WERI-Rb-1 (cell line): ENCODE measurements at regions not wholly inside any gene's neighbourhood (a gene's known extent, or its start where the extent isn't known, plus 50 kb on each side); places are given as distances from the start of the nearest gene placed in this dataset.

Source experiments
- DNase-seq: peaks from one replicate; pipeline ENCODE4 v3.0.0-alpha.2; 2020
- H3K27ac ChIP-seq: fragments of 250-450 bp; sonication (Bioruptor Pico); 2 replicates; pipeline ENCODE4 v1.5.1; 2020; ENCODE audit warnings: mild to moderate bottlenecking, moderate library complexity
- H3K27me3 ChIP-seq: fragments of 250-450 bp; sonication (Bioruptor Pico); 2 replicates; pipeline ENCODE4 v1.5.1; 2021; ENCODE audit warnings: mild to moderate bottlenecking, low read depth, moderate library complexity; ENCODE audit not compliant: insufficient read depth, severe bottlenecking
- H3K36me3 ChIP-seq: fragments of 250-450 bp; sonication (Bioruptor Pico); 2 replicates; pipeline ENCODE4 v1.5.1; 2020; ENCODE audit warnings: mild to moderate bottlenecking, moderate library complexity
- H3K4me3 ChIP-seq: 2 replicates; pipeline ENCODE4 v1.5.1; 2011; ENCODE audit warnings: low read depth, mild to moderate bottlenecking, control low read depth, low read length
- H3K9me3 ChIP-seq: fragments of 250-450 bp; sonication (Bioruptor Pico); 2 replicates; pipeline ENCODE4 v1.5.1; 2021; ENCODE audit warnings: mild to moderate bottlenecking, moderate library complexity; ENCODE audit not compliant: severe bottlenecking
- TF ChIP-seq, protein P1 (sequence below): IDR thresholded peaks from 2 replicates; pipeline ENCODE4 v1.5.1; 2011; ENCODE audit warnings: low read depth, mild to moderate bottlenecking, control low read depth, inconsistent platforms, low read length

GRCh38 chr16:50910736-50911100, 168.8 kb downstream of the CYLD start:
- Histone ChIP-seq H3K9me3 (no peaks in the 10 kb centered on the region), H3K27me3 (no peaks in the 10 kb centered on the region), H3K36me3 (no peaks in the 10 kb centered on the region), H3K27ac (no peak overlapping the region; the same call in 1 of the 2 replicates), H3K4me3 (peak overlapping the region; percentile 9; the same call in 1 of the 2 replicates)
- TF ChIP-seq, protein P1, sequence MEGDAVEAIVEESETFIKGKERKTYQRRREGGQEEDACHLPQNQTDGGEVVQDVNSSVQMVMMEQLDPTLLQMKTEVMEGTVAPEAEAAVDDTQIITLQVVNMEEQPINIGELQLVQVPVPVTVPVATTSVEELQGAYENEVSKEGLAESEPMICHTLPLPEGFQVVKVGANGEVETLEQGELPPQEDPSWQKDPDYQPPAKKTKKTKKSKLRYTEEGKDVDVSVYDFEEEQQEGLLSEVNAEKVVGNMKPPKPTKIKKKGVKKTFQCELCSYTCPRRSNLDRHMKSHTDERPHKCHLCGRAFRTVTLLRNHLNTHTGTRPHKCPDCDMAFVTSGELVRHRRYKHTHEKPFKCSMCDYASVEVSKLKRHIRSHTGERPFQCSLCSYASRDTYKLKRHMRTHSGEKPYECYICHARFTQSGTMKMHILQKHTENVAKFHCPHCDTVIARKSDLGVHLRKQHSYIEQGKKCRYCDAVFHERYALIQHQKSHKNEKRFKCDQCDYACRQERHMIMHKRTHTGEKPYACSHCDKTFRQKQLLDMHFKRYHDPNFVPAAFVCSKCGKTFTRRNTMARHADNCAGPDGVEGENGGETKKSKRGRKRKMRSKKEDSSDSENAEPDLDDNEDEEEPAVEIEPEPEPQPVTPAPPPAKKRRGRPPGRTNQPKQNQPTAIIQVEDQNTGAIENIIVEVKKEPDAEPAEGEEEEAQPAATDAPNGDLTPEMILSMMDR: no peak
- peak; percentile 15 for DNase-seq

DNA sequence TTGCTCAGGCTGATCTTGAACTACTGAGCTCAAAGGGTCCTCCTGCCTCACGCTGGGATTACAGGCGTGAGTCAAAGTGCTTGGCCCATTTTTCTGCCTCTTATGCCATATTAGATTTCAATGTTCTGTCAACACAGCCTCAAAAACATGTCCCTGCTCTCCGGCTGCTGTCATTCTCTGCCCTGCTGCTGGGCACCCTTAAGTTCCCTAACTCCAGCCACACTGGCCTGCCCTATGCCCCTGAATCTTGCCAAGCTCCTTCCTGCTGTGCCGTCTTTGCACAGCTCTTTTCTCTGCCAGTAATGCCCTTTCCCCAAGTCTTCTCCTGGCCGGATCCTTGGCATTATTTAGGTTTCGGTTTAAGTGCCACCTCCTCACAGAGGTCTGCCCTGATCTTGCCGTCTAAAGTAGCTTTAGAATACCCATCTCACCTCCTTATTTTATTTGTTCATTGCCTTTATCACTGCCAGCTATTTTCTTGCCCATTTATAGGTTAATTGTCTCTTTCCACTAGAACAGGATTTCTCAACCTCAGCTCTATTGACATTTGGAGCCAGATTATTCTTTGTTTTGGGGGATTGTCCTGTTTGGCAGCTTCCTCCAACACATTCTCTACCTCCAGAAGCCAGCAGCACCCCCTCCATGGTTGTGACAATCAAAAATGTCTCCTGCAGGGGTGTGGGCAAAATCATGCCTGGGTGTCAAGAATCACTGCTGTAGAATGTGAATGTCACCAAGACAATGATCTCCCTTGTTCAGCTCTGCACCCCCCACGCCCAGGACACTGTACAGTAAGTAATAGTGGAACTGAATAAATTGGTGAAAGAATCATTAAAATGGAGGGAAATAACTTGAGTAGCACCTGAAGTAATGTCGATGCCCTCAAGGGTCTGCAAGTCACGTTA, 168.2 kb downstream of the CYLD start:
- Histone ChIP-seq H3K27ac (no peak overlapping the region; the same call in 1 of the 2 replicates), H3K4me3 (no peak overlapping the region), H3K9me3 (no peaks in the 10 kb centered on the region), H3K36me3 (no peaks in the 10 kb centered on the region), H3K27me3 (no peaks in the 10 kb centered on the region)
- TF ChIP-seq, protein P1: no peak
- DNase-seq: no peak

DNA sequence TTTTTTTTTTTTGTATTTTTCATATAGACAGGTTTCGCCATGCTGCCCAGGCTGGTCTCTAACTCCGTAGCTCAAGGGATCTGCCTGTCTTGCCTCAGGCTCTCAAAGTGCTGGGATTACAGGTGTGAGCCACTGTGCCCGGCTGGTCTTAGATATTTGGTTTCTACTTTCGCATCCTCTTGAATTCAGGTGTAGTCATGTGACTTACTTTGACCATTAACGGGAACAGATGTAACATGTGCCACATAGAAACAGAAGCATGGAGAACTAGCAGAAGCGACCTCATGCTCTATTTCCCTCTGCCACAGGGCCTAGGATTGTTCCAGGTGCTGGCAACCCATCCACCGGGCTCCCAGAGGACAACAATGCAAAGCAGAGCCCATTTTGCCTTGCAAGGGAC, 166.6 kb downstream of the CYLD start:
- DNase-seq: no peak
- no peaks in the 10 kb centered on the region for H3K9me3 ChIP-seq
- no peak overlapping the region for H3K4me3 ChIP-seq
- no peaks in the 10 kb centered on the region for H3K27me3 ChIP-seq
- no peak overlapping the region for H3K27ac ChIP-seq
- TF ChIP-seq, protein P1: no peak
- no peaks in the 10 kb centered on the region for H3K36me3 ChIP-seq

DNA sequence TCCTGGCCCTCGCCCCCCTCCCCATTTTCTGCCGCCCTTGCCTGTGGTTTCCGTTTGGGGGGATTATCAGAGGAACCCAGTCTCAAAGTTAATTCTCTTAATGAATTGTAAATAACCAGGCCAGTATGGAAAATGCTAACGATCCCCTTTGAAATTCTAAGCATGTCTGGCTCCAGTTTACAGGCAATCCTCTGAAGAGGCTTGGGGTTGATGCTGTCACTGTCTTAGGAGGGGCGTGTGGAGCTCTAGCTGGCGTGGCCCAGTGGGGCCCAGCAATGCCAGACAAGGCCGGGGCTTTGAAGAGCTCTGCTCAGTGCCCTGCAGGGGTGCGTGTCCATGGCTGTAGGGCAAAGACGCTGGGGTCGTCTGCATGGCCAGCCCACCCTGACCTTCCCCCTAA, 164.6 kb downstream of the CYLD start:
- Histone ChIP-seq H3K4me3 (no peak overlapping the region), H3K9me3 (no peaks in the 10 kb centered on the region), H3K27me3 (no peaks in the 10 kb centered on the region), H3K27ac (no peak overlapping the region), H3K36me3 (no peaks in the 10 kb centered on the region)
- peak; percentile 40 for DNase-seq
- TF ChIP-seq, protein P1: no peak

- peak; percentile 26 for DNase-seq
- Histone ChIP-seq H3K4me3 (no peak overlapping the region), H3K9me3 (no peaks in the 10 kb centered on the region), H3K27ac (no peak overlapping the region), H3K27me3 (no peaks in the 10 kb centered on the region), H3K36me3 (no peaks in the 10 kb centered on the region)
- TF ChIP-seq, protein P1: peak; percentile 34; the same call in 1 of the 2 replicates
Measured at GRCh38 chr16:50902457-50902856, 160.6 kb downstream of the CYLD start.
